Dermis blood vessel endothelial cell (primary cell): ENCODE measurements at regions not wholly inside any gene's neighbourhood (a gene's known extent, or its start where the extent isn't known, plus 50 kb on each side); places are given as distances from the start of the nearest gene placed in this dataset.
"Not testable (repeated sequence)": the region's sequence is repeated elsewhere in the genome, so short reads cannot be mapped to it uniquely, and the experiment has no call there.

ENCODE experiments used
- DNase-seq: peaks from one replicate; pipeline ENCODE4 v3.0.0; 2010

DNA sequence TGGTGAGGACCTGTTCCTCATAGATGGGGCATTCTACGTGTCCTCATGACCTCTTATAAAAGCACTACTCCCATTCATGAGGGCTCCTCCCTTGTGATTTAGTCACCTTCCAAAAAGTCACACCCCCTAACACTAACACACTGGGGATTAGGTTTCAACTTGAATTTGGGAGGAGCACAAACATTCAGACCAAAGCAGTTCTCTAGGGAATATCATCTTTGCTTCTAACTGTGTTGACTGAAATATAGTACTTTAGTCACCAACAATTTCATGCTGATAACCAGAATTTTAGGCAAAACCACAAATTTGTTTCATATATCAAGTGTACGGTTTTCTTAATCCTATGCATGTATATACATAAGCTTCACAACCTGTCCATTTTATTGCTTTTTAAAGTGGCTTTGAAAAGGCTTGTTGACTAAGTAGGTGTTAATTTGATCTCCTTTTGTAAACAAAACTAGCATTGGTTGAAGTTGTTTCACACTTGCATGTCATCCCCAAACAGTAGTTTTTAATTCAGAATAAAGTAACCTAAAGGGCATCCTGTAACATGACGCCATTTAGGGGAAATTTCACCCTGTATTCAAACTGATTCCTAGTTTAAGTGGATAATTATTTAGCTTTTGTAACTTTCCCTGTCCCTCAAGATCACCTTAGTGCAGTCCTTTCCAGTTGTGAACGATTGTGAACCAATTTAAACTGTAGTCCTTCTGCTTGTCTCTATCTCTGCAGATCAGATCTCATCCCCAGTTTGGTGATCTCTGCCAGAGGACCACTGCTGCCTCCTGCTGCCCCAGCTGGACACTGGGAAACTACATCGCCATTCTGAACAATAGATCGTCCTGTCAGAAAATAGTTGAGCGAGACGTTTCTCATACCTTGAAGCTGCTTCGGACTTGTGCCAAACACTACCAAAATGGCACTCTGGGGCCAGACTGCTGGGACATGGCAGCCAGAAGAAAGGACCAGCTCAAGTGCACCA is 141.1 kb downstream of the TLR5 start:
- peak; percentile 17 for DNase-seq

GRCh38 chr1:223003549-223003948 is 139.5 kb downstream of the TLR5 start:
- DNase-seq, result no peak

DNA sequence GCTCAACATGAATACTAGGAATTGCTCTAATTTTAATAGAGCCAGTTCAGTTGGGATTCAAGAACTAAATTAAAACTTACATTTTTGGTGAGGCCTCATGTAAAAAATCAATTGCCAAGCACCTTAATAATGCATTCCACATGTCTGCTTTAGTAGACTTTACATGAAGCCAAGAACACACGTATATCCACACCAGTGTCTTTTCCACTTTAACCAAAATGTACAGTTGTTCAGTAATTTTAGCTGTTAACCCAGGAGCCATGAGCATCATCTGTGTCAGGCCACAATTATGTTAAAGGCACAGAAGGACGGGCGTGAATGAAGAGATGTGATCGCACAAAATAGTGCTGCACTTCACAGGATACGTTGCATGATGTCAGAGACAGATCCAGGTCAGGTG is 136.7 kb downstream of the TLR5 start:
- DNase-seq, result no peak

DNA sequence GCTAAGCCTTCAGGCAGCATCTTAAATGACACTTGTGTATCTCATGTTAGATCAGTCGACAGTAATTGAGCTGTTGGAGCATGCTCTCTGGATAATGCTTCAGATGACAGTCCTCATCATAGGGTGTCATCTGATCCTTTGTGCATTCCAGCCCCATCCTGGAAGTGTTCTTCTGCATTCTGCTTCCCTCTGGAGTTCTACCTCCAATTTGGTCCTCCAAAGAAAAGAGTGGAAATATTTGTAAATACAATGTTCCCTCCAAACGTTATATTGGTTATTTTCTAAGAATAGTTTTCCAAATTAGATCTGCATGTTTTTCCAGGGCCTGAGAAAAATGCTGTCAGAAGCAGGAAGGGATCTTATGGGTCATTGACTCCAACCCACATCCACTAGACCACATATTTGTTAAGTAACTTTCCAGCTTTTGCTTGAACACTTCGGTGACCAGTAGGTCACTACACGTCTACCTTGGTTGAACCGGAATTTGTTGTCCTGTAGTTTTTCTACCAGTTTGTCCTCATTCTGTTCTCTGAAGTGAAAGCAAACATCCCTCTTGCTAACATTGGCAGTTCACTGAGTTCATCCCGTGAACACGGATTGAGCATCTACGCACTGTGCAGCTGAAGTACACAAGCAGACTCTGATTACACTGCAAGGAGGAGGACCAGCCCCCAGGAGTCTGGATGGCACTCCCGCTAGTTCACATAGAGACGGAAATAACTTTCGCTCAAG is 136.0 kb downstream of the TLR5 start:
- no peak for DNase-seq

- no peak for DNase-seq
Measured at GRCh38 chr1:223007935-223008334, 135.1 kb downstream of the TLR5 start.

DNA sequence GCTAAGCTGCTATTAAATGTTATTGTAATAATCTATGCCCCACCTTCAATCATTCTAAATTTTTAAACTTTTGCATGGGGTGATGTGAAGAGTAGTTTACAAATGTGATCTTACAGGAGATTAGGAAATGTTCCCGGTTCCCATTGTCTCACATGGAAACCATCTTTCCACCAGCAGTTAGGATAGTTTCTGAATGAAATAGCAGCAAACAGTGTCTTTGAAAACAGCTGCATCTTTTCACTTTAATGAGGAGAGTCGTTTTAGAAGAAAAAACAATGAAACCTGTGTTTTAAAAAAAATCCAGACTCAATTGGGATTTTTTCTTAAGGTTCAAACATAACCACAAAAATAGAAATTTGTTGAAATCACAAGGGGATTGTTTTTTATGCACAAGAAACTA is 134.2 kb downstream of the TLR5 start:
- no peak for DNase-seq

DNA sequence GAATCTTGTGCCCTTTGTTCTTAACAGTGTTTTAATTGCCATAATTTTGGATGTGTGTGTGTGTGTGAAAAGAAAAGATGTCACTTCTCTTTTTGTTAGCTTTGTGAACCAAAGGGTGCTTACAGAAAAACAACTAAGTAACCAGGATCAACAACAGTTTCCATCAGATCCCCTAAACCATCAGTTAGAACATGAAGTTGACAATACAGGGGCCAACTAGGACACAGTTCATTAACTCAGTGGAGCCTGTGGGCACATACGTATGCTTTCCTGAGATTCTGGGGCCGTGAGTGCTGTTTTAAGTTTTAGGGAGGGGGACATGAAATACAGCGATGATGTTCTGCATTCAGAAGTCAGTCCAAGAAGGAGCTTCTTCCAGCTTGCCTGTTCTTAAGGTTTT is 133.6 kb downstream of the TLR5 start:
- no peak for DNase-seq

GRCh38 chr1:223010582-223011504 is 132.2 kb downstream of the TLR5 start:
- no peak for DNase-seq

DNA sequence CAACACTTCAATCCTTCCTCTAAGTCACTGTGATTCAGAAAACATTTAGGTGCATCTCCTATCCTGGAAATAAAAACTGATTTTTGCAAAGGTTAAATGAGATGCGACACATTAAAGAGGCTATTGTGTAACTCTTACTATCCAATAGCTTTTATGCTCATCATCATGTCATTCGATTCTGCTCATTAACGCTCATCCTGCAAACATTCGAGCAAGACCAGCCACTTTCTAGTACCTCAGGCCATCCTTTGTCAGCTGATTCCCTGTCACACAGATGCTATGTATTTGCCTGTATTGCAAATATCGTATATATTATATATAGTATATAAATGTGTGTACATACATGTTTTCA is 131.6 kb downstream of the TLR5 start:
- no peak for DNase-seq

- no peak for DNase-seq
Measured at GRCh38 chr1:223012176-223012788, 130.8 kb downstream of the TLR5 start.

DNA sequence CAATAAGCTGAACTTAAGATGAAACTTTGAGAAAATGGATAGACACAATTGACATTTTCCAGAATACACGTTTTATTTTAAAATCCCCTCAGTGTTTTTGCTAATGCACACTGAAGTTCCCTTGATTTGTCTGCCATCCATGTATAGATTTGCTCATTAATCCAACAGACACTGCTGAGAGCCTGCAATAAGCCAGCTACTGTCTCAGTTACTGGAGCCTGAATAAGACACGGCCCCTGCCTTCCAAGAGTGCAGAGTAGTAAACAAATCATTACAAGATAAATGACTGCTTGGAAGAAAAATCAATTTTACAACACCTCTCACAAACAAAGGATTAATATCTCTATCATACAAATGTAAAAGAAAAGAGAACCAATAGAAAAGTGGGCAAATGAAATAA is 130.1 kb downstream of the TLR5 start:
- DNase-seq, result no peak

DNA sequence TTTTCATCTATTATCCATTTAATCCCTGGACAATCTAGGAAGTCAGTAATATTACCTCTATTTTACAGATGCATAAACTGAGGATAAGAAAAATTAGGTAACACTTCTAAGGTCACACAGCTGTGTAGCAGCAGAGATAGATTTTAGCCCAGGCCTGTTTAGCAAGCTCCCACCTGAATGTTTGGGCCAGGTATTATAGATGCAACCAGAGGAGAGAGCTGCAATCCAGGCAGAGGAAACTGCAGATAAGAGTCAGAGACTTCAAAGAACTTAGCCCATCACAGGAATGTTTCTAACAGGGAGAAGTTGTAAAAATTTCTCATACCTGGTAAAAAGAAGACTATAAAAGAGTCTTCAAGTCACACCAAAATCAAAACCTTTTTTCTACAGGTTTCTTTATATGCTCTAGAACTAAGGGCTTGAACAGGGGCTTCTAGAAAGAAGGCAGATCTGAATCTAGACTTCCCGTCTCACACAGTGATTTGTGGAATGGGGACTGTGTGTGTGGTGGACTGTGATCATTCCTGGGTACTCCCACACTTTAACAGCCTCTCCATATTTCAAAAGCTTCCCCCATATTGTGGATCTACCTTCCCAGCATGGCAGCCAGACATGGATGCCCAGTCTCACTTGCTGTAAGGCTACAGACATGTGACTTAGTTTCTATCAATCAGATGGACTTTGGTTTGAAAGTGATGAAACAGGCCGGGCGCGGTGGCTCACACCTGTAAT is 128.7 kb downstream of the TLR5 start:
- DNase-seq, result no peak

- no peak for DNase-seq
Measured at GRCh38 chr1:223016381-223016780, 126.7 kb downstream of the TLR5 start.

DNA sequence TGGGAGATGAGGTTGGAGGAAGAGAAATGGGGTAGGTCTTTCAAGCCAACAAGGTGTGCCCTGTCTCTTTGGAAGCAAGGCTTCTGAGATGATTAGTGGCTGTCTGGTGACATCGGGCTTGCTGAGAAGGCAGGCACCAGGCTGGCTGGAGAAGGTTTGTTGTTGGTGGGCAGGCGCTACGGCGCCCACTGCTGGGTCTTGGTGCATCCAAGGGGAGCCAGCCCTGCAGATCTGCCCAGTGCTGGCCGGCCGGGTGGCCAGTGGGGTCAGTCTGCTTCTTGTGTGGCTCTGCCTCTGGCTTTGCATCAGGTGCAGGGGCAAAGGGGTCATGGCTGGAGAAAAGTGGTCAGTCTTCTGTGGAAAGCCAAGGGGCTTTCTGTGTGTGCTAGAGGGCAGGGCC is 126.2 kb downstream of the TLR5 start:
- DNase-seq, result peak; percentile 18

GRCh38 chr1:223017291-223017690 is 125.8 kb downstream of the TLR5 start:
- DNase-seq, result peak; percentile 55

DNA sequence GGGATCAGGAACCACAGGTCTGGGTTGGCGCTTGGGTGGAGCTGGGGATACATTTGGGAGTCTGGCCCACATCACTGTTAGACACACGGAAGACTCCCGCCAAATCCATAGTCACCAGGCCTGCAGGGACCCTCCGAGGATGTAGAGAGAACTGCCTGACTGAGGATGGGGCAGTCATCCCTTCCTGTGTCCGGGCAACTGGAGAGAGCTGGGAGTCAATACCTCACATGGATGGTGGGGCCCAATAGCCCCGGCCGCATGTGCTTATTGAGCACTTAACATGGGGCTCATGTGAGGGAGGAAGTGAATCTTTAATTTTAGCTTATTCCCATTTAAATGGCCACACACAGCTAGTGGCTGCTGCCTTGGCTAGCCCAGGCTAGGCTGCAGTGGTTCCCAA is 124.5 kb downstream of the TLR5 start:
- no peak for DNase-seq

- no peak for DNase-seq
Measured at GRCh38 chr1:223019256-223019655, 123.8 kb downstream of the TLR5 start.

DNA sequence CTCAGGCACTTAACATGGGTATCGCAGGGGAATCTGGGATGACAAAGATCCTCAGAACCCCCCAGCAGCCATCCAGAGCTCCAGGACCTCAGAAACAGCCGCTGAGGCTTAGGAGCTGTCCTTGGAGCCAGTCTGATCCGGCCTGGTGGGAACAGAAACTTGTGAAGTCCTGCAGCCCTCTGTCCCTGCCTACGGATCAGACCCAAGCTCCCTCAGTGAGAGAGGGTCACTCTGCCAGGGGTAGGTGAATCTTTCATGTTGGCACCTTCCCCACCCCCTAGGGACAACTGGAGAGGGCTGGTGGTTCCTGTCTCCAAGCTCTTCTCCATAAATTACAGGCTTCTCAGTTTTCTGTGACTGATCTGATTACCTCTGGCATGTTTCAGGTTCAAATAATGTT is 122.3 kb downstream of the TLR5 start:
- DNase-seq, result no peak

DNA sequence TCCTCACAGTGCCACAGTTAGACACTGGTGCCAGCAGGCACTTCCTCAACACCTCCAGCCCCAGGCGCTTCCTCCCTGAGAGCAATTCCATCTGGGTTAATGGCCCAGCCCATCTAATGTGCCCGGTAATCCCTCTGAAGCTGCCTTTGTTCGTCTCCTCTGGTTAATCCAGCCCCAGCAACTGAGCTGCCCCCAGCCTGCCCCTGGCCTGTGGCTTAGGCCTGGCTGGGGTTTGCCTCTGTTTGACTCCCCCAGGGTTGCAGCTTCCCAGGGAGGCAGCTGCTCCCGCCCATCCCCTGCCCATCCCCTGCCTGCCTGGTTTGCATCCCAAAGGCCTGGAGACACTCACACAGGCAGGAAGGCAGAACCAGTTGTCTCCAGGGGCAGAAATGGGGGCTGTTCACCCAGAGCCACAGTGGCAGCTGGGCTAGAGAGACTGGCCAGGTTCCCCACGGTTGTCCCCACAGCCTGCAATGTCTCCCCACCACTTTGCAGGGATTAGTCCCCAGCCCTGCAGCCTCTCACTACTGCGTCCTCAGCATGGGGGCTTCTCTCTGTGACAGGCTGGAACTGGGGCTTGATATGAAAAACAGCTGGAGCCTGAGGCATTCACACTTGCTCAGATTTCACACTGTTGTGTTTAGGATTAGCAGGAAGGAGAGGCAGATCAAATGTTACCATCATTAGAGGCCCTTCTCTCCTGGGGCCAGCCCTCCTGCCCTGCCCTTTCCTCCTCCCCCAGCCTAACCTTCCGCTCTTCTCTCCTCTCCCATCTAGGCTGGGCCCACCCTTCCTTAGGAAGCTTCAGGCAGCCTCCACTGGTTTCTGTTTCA is 120.2 kb downstream of the TLR5 start:
- DNase-seq, result no peak

GRCh38 chr1:223023863-223024262 is 119.2 kb downstream of the TLR5 start:
- DNase-seq, result no peak

GRCh38 chr1:223024486-223024885 is 118.6 kb downstream of the TLR5 start:
- not testable (repeated sequence) for DNase-seq
